CD4-positive, alpha-beta T cell (primary cell): ENCODE measurements at regions not wholly inside any gene's neighbourhood (a gene's known extent, or its start where the extent isn't known, plus 50 kb on each side); places are given as distances from the start of the nearest gene placed in this dataset.
A peak's percentile ranks its signal among the peaks of the same experiment; 100 is the strongest.
"Not testable (repeated sequence)": the region's sequence is repeated elsewhere in the genome, so short reads cannot be mapped to it uniquely, and the experiment has no call there.

Source experiments
- ATAC-seq: fragments of 200-7000 bp; cut with Tn5 transposase; one replicate; pipeline ENCODE4 v1.10.0; 2022; ENCODE audit warnings: mild to moderate bottlenecking; ENCODE audit not compliant: poor library complexity
- CTCF ChIA-PET: fragments of 350-600 bp; sonication (Branson Sonifier 250); formaldehyde crosslinking; loops from one replicate; lab custom pipeline; 2021; ENCODE audit warnings: antibody characterized with exemption, inconsistent platforms; lab: Charles Lee
- POLR2A ChIA-PET: fragments of 350-600 bp; sonication (Branson Sonifier 250); formaldehyde crosslinking; loops from one replicate; lab custom pipeline; 2021; ENCODE audit warnings: antibody characterized with exemption, inconsistent platforms; lab: Charles Lee
- DNase-seq, 14 experiments: peaks; one replicate each; pipeline ENCODE4 v3.0.0-alpha.2; 2013 to 2020; ENCODE audit warnings: mixed read lengths in 2 of 14
- H3K27ac ChIP-seq, 2 donors: one replicate each; pipeline versions ENCODE4 v1.5.1 to v1.7.0; 2013; ENCODE audit warnings: low read length in 2 of 2, low read depth in 1 of 2, mild to moderate bottlenecking in 1 of 2
- H3K27me3 ChIP-seq, 2 experiments: 1 replicate in 1 of 2; 2 replicates in 1 of 2; pipeline versions ENCODE4 v1.6.1 to v1.7.0; 2013; ENCODE audit warnings: low read length in 2 of 2, control low read depth in 1 of 2, mild to moderate bottlenecking in 1 of 2, moderate library complexity in 1 of 2; ENCODE audit not compliant: insufficient read depth in 2 of 2, control insufficient read depth in 1 of 2
- H3K36me3 ChIP-seq: one replicate; pipeline ENCODE4 v1.6.1; 2013; ENCODE audit warnings: low read length, control low read depth; ENCODE audit not compliant: insufficient read depth
- H3K4me1 ChIP-seq: one replicate; pipeline ENCODE4 v1.6.1; 2013; ENCODE audit warnings: low read length, control low read depth; ENCODE audit not compliant: insufficient read depth
- H3K4me3 ChIP-seq: one replicate; pipeline ENCODE4 v1.5.1; 2013; ENCODE audit warnings: mild to moderate bottlenecking, low read length, moderate library complexity
- H3K9me3 ChIP-seq, 2 experiments: 1 replicate in 1 of 2; 2 replicates in 1 of 2; pipeline versions ENCODE4 v1.6.1 to v1.7.0; 2013; ENCODE audit warnings: low read length in 2 of 2, mild to moderate bottlenecking in 2 of 2, control low read depth in 1 of 2, moderate library complexity in 1 of 2; ENCODE audit not compliant: control insufficient read depth in 1 of 2, insufficient read depth in 1 of 2
- H3K27ac Mint-ChIP-seq: one replicate; pipeline ENCODE4 v1.8.0; 2020; ENCODE audit warnings: mixed read lengths
- H3K27me3 Mint-ChIP-seq: one replicate; pipeline ENCODE4 v1.8.0; 2021; ENCODE audit warnings: mixed read lengths
- H3K36me3 Mint-ChIP-seq: one replicate; pipeline ENCODE4 v1.8.0; 2021; ENCODE audit warnings: low read depth, mixed read lengths
- H3K4me1 Mint-ChIP-seq: one replicate; pipeline ENCODE4 v1.8.0; 2021; ENCODE audit warnings: low read depth, mixed read lengths
- H3K4me3 Mint-ChIP-seq: one replicate; pipeline ENCODE4 v1.8.0; 2020; ENCODE audit warnings: mild to moderate bottlenecking, mixed read lengths
- H3K9me3 Mint-ChIP-seq: one replicate; pipeline ENCODE4 v1.8.0; 2020; ENCODE audit warnings: mixed read lengths
- intact Hi-C, 2 experiments: fragments of 100-400 bp; cut with DNase I in 1 of 2; cut with micrococcal nuclease in 1 of 2; formaldehyde crosslinking; loops; one replicate each; pipeline versions ENCODE4 v1.15.1 to v1.9.0; 2023 to 2025; cut with DNase I, micrococcal nuclease

DNA sequence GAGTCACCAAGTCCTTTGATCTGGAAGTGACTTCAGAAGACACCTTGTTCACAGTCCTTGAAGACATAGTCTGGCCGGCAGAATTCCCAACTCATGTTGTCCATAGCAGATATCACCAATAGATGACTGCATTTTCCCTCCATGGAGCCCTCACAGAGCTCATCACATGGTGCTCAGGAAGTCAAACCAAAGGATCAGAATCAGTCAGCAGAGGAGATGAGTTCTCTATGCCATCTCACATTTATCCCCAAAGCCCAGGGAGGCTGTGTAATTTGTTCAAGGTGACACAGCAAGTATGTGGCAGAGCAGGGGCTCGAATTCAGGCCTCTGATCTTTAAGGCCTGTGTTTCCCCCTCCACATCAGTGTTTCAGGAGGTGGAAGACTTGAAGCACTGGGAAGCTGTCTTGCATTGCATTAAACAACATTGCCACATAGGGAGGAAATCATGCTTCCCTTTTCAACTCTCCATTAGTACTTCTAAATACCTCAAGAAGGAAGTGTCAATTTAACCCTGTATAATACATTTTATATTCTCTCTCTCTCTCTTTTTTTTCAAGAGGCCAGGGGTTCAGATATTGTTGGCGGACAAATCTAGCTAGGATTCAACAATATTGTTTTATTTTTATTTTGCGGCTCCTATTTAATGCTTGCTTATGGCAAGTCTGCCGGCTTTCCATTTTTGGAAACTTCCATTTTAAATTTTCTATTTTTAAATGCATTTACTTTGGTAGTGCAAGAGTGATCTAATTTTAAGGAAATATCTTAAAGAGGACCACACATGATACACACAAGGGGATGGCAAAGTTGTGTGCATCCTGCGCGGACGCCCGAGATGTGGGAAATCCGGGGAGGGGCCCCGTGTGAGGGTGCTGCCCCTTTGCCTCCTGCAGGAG is 61.9 kb downstream of the NPIPB5 start:
- H3K27ac Mint-ChIP-seq, CTCF ChIA-PET, H3K36me3 ChIP-seq, H3K4me1 Mint-ChIP-seq, H3K4me3 ChIP-seq, H3K9me3 Mint-ChIP-seq, intact Hi-C loops, H3K36me3 Mint-ChIP-seq, H3K27ac ChIP-seq, H3K27me3 ChIP-seq, H3K9me3 ChIP-seq, H3K4me3 Mint-ChIP-seq, H3K4me1 ChIP-seq, POLR2A ChIA-PET: not testable (repeated sequence)
- peak; percentile 40 for ATAC-seq
- H3K27me3 Mint-ChIP-seq: peaks cover 24% of the 10 kb centered on the region
- DNase-seq: peak in 2 of 14 experiments; percentile 6 to 9

GRCh38 chr16:22573225-22573530 is 62.5 kb downstream of the NPIPB5 start:
- H3K9me3 Mint-ChIP-seq, intact Hi-C loops, H3K4me3 Mint-ChIP-seq, H3K4me1 ChIP-seq, CTCF ChIA-PET, H3K27ac ChIP-seq, H3K4me1 Mint-ChIP-seq, H3K9me3 ChIP-seq, H3K27me3 ChIP-seq, H3K36me3 Mint-ChIP-seq, H3K27ac Mint-ChIP-seq, DNase-seq, POLR2A ChIA-PET, H3K36me3 ChIP-seq, H3K4me3 ChIP-seq: not testable (repeated sequence)
- peaks cover 24% of the 10 kb centered on the region for H3K27me3 Mint-ChIP-seq
- peak; percentile 97 for ATAC-seq

- H3K4me3 ChIP-seq, H3K4me1 Mint-ChIP-seq, CTCF ChIA-PET, H3K27ac ChIP-seq, H3K36me3 Mint-ChIP-seq, intact Hi-C loops, H3K27ac Mint-ChIP-seq, H3K9me3 ChIP-seq, H3K27me3 ChIP-seq, POLR2A ChIA-PET, H3K36me3 ChIP-seq, H3K9me3 Mint-ChIP-seq, ATAC-seq, H3K4me3 Mint-ChIP-seq, H3K4me1 ChIP-seq: not testable (repeated sequence)
- peaks cover 29% of the 10 kb centered on the region for H3K27me3 Mint-ChIP-seq
- DNase-seq: peak in 1 of 14 experiments; percentile 1
Observed at GRCh38 chr16:22576506-22576905, 65.8 kb downstream of the NPIPB5 start.

- DNase-seq: peak in 1 of 14 experiments; percentile 1
- H3K27ac ChIP-seq, POLR2A ChIA-PET, H3K27me3 Mint-ChIP-seq, H3K27ac Mint-ChIP-seq, H3K4me1 ChIP-seq, CTCF ChIA-PET, intact Hi-C loops, H3K9me3 ChIP-seq, H3K36me3 Mint-ChIP-seq, H3K36me3 ChIP-seq, H3K4me3 ChIP-seq, H3K27me3 ChIP-seq, H3K4me1 Mint-ChIP-seq, H3K9me3 Mint-ChIP-seq, ATAC-seq, H3K4me3 Mint-ChIP-seq: not testable (repeated sequence)
Observed at GRCh38 chr16:22583195-22583594, 72.5 kb downstream of the NPIPB5 start.

DNA sequence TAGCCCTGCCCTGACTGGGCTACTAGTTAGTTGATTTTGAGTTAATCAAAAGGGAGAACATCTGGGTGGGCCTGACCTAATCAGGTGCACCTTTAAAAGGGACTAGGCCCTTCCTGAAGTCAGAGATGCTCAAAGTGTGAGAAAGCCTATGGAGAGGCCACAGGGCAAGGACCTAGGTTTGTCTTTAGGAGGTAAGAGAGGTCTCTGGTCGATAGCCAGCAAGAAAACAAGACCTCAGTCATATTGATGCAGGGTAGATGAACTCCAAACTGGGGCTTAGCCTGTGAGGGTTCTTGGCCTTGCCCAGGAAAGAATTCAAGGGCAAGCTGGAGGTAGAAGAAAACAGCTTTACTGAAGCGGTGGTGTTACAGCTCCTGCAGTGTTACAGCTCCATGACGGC is 73.8 kb downstream of the NPIPB5 start:
- H3K9me3 ChIP-seq, intact Hi-C loops: not testable (repeated sequence)

GRCh38 chr16:22584941-22585340 is 74.2 kb downstream of the NPIPB5 start:
- H3K4me1 ChIP-seq, H3K4me1 Mint-ChIP-seq, H3K27ac Mint-ChIP-seq, H3K27me3 ChIP-seq, H3K27me3 Mint-ChIP-seq, H3K9me3 Mint-ChIP-seq, DNase-seq, intact Hi-C loops, H3K4me3 Mint-ChIP-seq, CTCF ChIA-PET, POLR2A ChIA-PET, H3K36me3 ChIP-seq, H3K9me3 ChIP-seq, H3K36me3 Mint-ChIP-seq, H3K4me3 ChIP-seq, ATAC-seq, H3K27ac ChIP-seq: not testable (repeated sequence)

More for the DNA sequence above, 73.8 kb downstream of the NPIPB5 start:
- H3K27ac Mint-ChIP-seq, ATAC-seq, H3K4me3 Mint-ChIP-seq, H3K36me3 ChIP-seq, H3K36me3 Mint-ChIP-seq, H3K27me3 Mint-ChIP-seq, H3K27me3 ChIP-seq, H3K4me3 ChIP-seq, H3K4me1 ChIP-seq, H3K4me1 Mint-ChIP-seq, CTCF ChIA-PET, POLR2A ChIA-PET, DNase-seq, H3K9me3 Mint-ChIP-seq, H3K27ac ChIP-seq: not testable (repeated sequence)

DNA sequence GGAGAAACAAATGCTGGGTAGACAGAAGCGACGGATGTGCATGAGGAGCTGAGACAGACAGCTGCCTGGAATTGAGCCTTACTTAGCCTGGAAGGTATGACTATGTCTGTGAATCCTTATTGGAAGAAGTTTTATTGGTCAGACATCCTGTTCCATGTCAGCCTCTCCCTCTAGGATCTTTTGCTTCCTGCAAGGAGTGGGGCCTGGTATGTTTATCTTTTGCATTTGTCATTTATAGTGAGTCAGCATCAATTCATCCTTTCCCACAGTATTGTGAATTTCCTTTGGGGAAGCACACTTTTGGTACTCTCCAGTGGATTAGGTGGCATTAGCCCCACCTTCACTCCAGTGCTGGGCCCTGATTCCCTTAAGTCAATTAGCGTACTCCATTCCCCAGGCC is 74.7 kb downstream of the NPIPB5 start:
- H3K27me3 ChIP-seq, H3K36me3 ChIP-seq, CTCF ChIA-PET, H3K4me3 ChIP-seq, DNase-seq, H3K27me3 Mint-ChIP-seq, intact Hi-C loops, H3K9me3 Mint-ChIP-seq, POLR2A ChIA-PET, H3K27ac Mint-ChIP-seq, H3K27ac ChIP-seq, H3K4me1 Mint-ChIP-seq, H3K9me3 ChIP-seq, H3K4me1 ChIP-seq, H3K36me3 Mint-ChIP-seq, ATAC-seq, H3K4me3 Mint-ChIP-seq: not testable (repeated sequence)
